Thoracic aorta (tissue), 2 donors: ENCODE measurements at regions not wholly inside any gene's neighbourhood (a gene's known extent, or its start where the extent isn't known, plus 50 kb on each side); places are given as distances from the start of the nearest gene placed in this dataset.

Experiments
- ATAC-seq: fragments of 150-250 bp; one replicate; pipeline ENCODE4 v1.8.0; 2017; ENCODE audit warnings: low read depth; ENCODE audit not compliant: insufficient number of reproducible peaks, low FRiP score
- DNase-seq: peaks from one replicate; pipeline ENCODE4 v3.0.0-alpha.2; 2020; ENCODE audit warnings: low spot score
- H3K27ac ChIP-seq, 2 donors: fragments of 200-600 bp; sonication (generic); 1 replicate in 1 of 2; 2 replicates in 1 of 2; pipeline ENCODE4 v1.5.1; 2016; ENCODE audit warnings: mild to moderate bottlenecking in 2 of 2, moderate library complexity in 2 of 2
- H3K27me3 ChIP-seq: fragments of 200-600 bp; sonication (generic); replicated peaks from 2 replicates; pipeline ENCODE4 v1.6.0; 2016; ENCODE audit warnings: mild to moderate bottlenecking; ENCODE audit not compliant: insufficient read depth
- H3K36me3 ChIP-seq: fragments of 200-600 bp; sonication (generic); one replicate; pipeline ENCODE4 v1.5.1; 2016
- H3K4me1 ChIP-seq, 2 donors: fragments of 200-600 bp; sonication (generic); 1 replicate in 1 of 2; 2 replicates in 1 of 2; pipeline versions ENCODE4 v1.5.1 to v1.6.0; 2016; ENCODE audit warnings: low read depth in 2 of 2, mild to moderate bottlenecking in 1 of 2; ENCODE audit not compliant: control insufficient read depth in 1 of 2
- H3K4me3 ChIP-seq: fragments of 200-600 bp; sonication (generic); 2 replicates; pipeline ENCODE4 v1.5.1; 2016; ENCODE audit warnings: mild to moderate bottlenecking
- H3K9me3 ChIP-seq: fragments of 200-600 bp; sonication (generic); 2 replicates; pipeline ENCODE4 v1.5.1; 2016
- CTCF ChIP-seq: fragments of 200-600 bp; sonication (generic); IDR thresholded peaks from one replicate; pipeline ENCODE4 v1.5.1; 2019; ENCODE audit warnings: antibody characterized with exemption

- H3K4me3 ChIP-seq, result no peak overlapping the region
- ATAC-seq, result no peak
- H3K36me3 ChIP-seq, result no peaks in the 10 kb centered on the region
- no peak for DNase-seq
- no peaks in the 10 kb centered on the region for H3K27me3 ChIP-seq
- no peak for TF ChIP-seq CTCF
- no peak overlapping the region for H3K27ac ChIP-seq
- H3K4me1 ChIP-seq, result no peaks in the 10 kb centered on the region
- H3K9me3 ChIP-seq, result no peaks in the 10 kb centered on the region
Measured at GRCh38 chr10:125551247-125551646, 131.7 kb downstream of the TEX36 start.

GRCh38 chr10:125550362-125550761 lies 132.6 kb downstream of the TEX36 start:
- H3K27ac ChIP-seq, result no peak overlapping the region
- no peak for TF ChIP-seq CTCF
- no peaks in the 10 kb centered on the region for H3K4me1 ChIP-seq
- ATAC-seq (no peak), DNase-seq (no peak)
- no peaks in the 10 kb centered on the region for H3K9me3 ChIP-seq
- no peaks in the 10 kb centered on the region for H3K27me3 ChIP-seq
- H3K36me3 ChIP-seq, result no peaks in the 10 kb centered on the region
- H3K4me3 ChIP-seq, result no peak overlapping the region

- Histone ChIP-seq H3K36me3 (no peaks in the 10 kb centered on the region), H3K9me3 (no peaks in the 10 kb centered on the region), H3K4me1 (no peaks in the 10 kb centered on the region), H3K27me3 (no peaks in the 10 kb centered on the region), H3K27ac (no peak overlapping the region), H3K4me3 (no peak overlapping the region)
- DNase-seq (no peak), ATAC-seq (no peak)
- no peak for TF ChIP-seq CTCF
Measured at GRCh38 chr10:125549653-125550052, 133.3 kb downstream of the TEX36 start.

GRCh38 chr10:125548878-125549277 lies 134.1 kb downstream of the TEX36 start:
- TF ChIP-seq CTCF, result no peak
- ATAC-seq (no peak), DNase-seq (no peak)
- Histone ChIP-seq H3K27me3 (no peaks in the 10 kb centered on the region), H3K9me3 (no peaks in the 10 kb centered on the region), H3K4me1 (no peaks in the 10 kb centered on the region), H3K36me3 (no peaks in the 10 kb centered on the region), H3K4me3 (no peak overlapping the region), H3K27ac (no peak overlapping the region)

- Histone ChIP-seq H3K4me3 (no peak overlapping the region), H3K4me1 (no peaks in the 10 kb centered on the region), H3K9me3 (no peaks in the 10 kb centered on the region), H3K36me3 (no peaks in the 10 kb centered on the region), H3K27ac (no peak overlapping the region), H3K27me3 (no peaks in the 10 kb centered on the region)
- TF ChIP-seq CTCF, result no peak
- ATAC-seq (no peak), DNase-seq (no peak)
Measured at GRCh38 chr10:125548356-125548755, 134.6 kb downstream of the TEX36 start.
